ENCODE measurements at regions not wholly inside any gene's neighbourhood (a gene's known extent, or its start where the extent isn't known, plus 50 kb on each side); places are given as distances from the start of the nearest gene placed in this dataset.

GRCh38 chr5:123696921-123697341 is 185.0 kb downstream of the CSNK1G3 start:
- H3K4me1 ChIP-seq, result peaks cover 11 to 15% of the 10 kb centered on the region in 2 donors
- H3K27me3 ChIP-seq, result no peaks in the 10 kb centered on the region
- no peak for TF ChIP-seq POLR2A (IDR thresholded peaks at IDR 0.05)
- no peak for TF ChIP-seq CTCF (IDR thresholded peaks at IDR 0.05)
- H3K9me3 ChIP-seq, result no peaks in the 10 kb centered on the region
- intact Hi-C loops (cut with DNase I), result no loop called here
- 20 to 21% methylated on average over 3 to 4 of the region's 4 CpGs for WGBS, 2 donors
- DNase-seq, result peak; percentile 86 to 92
- H3K27ac ChIP-seq, result peak overlapping the region in 2 of 3 donors; percentile 3 to 84
- H3K36me3 ChIP-seq, result no peaks in the 10 kb centered on the region
- no peak overlapping the region for H3K4me3 ChIP-seq (replicated peaks in 1 of 3)

GRCh38 chr5:123690821-123691220 is 178.8 kb downstream of the CSNK1G3 start:
- Histone ChIP-seq H3K27ac (no peak overlapping the region), H3K4me1 (no peaks in the 10 kb centered on the region), H3K9me3 (no peaks in the 10 kb centered on the region), H3K27me3 (no peaks in the 10 kb centered on the region), H3K4me3 (replicated peaks in 1 of 3) (no peak overlapping the region), H3K36me3 (no peaks in the 10 kb centered on the region)
- intact Hi-C loops (cut with DNase I), result no loop called here
- no peak for DNase-seq
- no peak for TF ChIP-seq CTCF (IDR thresholded peaks at IDR 0.05)

- Histone ChIP-seq H3K36me3 (no peaks in the 10 kb centered on the region), H3K27me3 (no peaks in the 10 kb centered on the region), H3K4me3 (replicated peaks in 1 of 3) (no peak overlapping the region), H3K27ac (no peak overlapping the region), H3K4me1 (no peaks in the 10 kb centered on the region), H3K9me3 (no peaks in the 10 kb centered on the region)
- DNase-seq, result no peak
- intact Hi-C loops (cut with DNase I), result no loop called here
- no peak for TF ChIP-seq CTCF (IDR thresholded peaks at IDR 0.05)
- no peak for TF ChIP-seq POLR2A (IDR thresholded peaks at IDR 0.05)
Measured at GRCh38 chr5:123681061-123681460, 169.1 kb downstream of the CSNK1G3 start.

GRCh38 chr5:123673107-123673506 is 161.1 kb downstream of the CSNK1G3 start:
- H3K9me3 ChIP-seq, result no peaks in the 10 kb centered on the region
- H3K27me3 ChIP-seq, result no peaks in the 10 kb centered on the region
- H3K36me3 ChIP-seq, result no peaks in the 10 kb centered on the region
- intact Hi-C loops (cut with DNase I), result no loop called here
- TF ChIP-seq POLR2A (IDR thresholded peaks at IDR 0.05) (no peak), CTCF (IDR thresholded peaks at IDR 0.05) (peak in 1 of 6 experiments; percentile 13)
- DNase-seq, result peak in 1 of 2 donors; percentile 1
- no peak overlapping the region for H3K4me3 ChIP-seq (replicated peaks in 1 of 3)
- peaks cover 0 to 3% of the 10 kb centered on the region in 2 donors for H3K4me1 ChIP-seq
- 51 to 75% methylated on average over 2 of the region's 2 CpGs for WGBS, 2 donors
- no peak overlapping the region for H3K27ac ChIP-seq

- intact Hi-C loops (cut with DNase I), result no loop called here
- 79 to 84% methylated on average over 5 of the region's 5 CpGs for WGBS, 2 donors
- no peak for DNase-seq
- no peaks in the 10 kb centered on the region for H3K27me3 ChIP-seq
- H3K36me3 ChIP-seq, result no peaks in the 10 kb centered on the region
- no peak overlapping the region for H3K4me3 ChIP-seq (replicated peaks in 1 of 3)
- TF ChIP-seq CTCF (IDR thresholded peaks at IDR 0.05), result no peak
- no peak for TF ChIP-seq POLR2A (IDR thresholded peaks at IDR 0.05)
- H3K4me1 ChIP-seq, result peaks cover 0 to 3% of the 10 kb centered on the region in 2 donors
- H3K27ac ChIP-seq, result no peak overlapping the region
- no peaks in the 10 kb centered on the region for H3K9me3 ChIP-seq
Measured at GRCh38 chr5:123671711-123672456, 159.9 kb downstream of the CSNK1G3 start.

Measured in thyroid gland (tissue), 4 donors.